ENCODE measurements at regions not wholly inside any gene's neighbourhood (a gene's known extent, or its start where the extent isn't known, plus 50 kb on each side); places are given as distances from the start of the nearest gene placed in this dataset.

GRCh38 chr12:85509857-85510256, 229.8 kb downstream of the ALX1 start:
- no peak overlapping the region for H3K4me3 ChIP-seq (ENCODE audit: insufficient read depth, low read depth, low read length)
- no peaks in the 10 kb centered on the region for H3K36me3 ChIP-seq (replicated peaks; ENCODE audit: control insufficient read depth, insufficient read depth, low read length)
- DNase-seq, result no peak
- H3K27me3 ChIP-seq (ENCODE audit: control insufficient read depth, insufficient read depth, low read length), result no peaks in the 10 kb centered on the region

GRCh38 chr12:85516039-85516438, 236.0 kb downstream of the ALX1 start:
- no peaks in the 10 kb centered on the region for H3K36me3 ChIP-seq (replicated peaks; ENCODE audit: control insufficient read depth, insufficient read depth, low read length)
- no peak overlapping the region for H3K4me3 ChIP-seq (ENCODE audit: insufficient read depth, low read depth, low read length)
- no peaks in the 10 kb centered on the region for H3K27me3 ChIP-seq (ENCODE audit: control insufficient read depth, insufficient read depth, low read length)
- no peak for DNase-seq

- H3K4me3 ChIP-seq (ENCODE audit: insufficient read depth, low read depth, low read length), result no peak overlapping the region
- no peaks in the 10 kb centered on the region for H3K27me3 ChIP-seq (ENCODE audit: control insufficient read depth, insufficient read depth, low read length)
- DNase-seq, result no peak
- H3K36me3 ChIP-seq (replicated peaks; ENCODE audit: control insufficient read depth, insufficient read depth, low read length), result no peaks in the 10 kb centered on the region
Measured at GRCh38 chr12:85516667-85517325, 236.8 kb downstream of the ALX1 start.

- H3K36me3 ChIP-seq (replicated peaks; ENCODE audit: control insufficient read depth, insufficient read depth, low read length), result no peaks in the 10 kb centered on the region
- H3K27me3 ChIP-seq (ENCODE audit: control insufficient read depth, insufficient read depth, low read length), result no peaks in the 10 kb centered on the region
- DNase-seq, result no peak
- no peak overlapping the region for H3K4me3 ChIP-seq (ENCODE audit: insufficient read depth, low read depth, low read length)
Measured at GRCh38 chr12:85519163-85519562, 239.1 kb downstream of the ALX1 start.

- Histone ChIP-seq H3K4me3 (ENCODE audit: insufficient read depth, low read depth, low read length) (no peak overlapping the region), H3K36me3 (replicated peaks; ENCODE audit: control insufficient read depth, insufficient read depth, low read length) (no peaks in the 10 kb centered on the region), H3K27me3 (ENCODE audit: control insufficient read depth, insufficient read depth, low read length) (no peaks in the 10 kb centered on the region)
- no peak for DNase-seq
Measured at GRCh38 chr12:85523197-85523596, 243.2 kb downstream of the ALX1 start.

- H3K36me3 ChIP-seq (replicated peaks; ENCODE audit: control insufficient read depth, insufficient read depth, low read length), result no peaks in the 10 kb centered on the region
- no peaks in the 10 kb centered on the region for H3K27me3 ChIP-seq (ENCODE audit: control insufficient read depth, insufficient read depth, low read length)
- no peak overlapping the region for H3K4me3 ChIP-seq (ENCODE audit: insufficient read depth, low read depth, low read length)
- DNase-seq, result no peak
Measured at GRCh38 chr12:85527192-85527591, 247.2 kb downstream of the ALX1 start.

- Histone ChIP-seq H3K27me3 (ENCODE audit: control insufficient read depth, insufficient read depth, low read length) (no peaks in the 10 kb centered on the region), H3K4me3 (ENCODE audit: insufficient read depth, low read depth, low read length) (no peak overlapping the region), H3K36me3 (replicated peaks; ENCODE audit: control insufficient read depth, insufficient read depth, low read length) (no peaks in the 10 kb centered on the region)
- no peak for DNase-seq
Measured at GRCh38 chr12:85529896-85530295, 249.9 kb downstream of the ALX1 start.

GRCh38 chr12:85530456-85530855, 250.4 kb downstream of the ALX1 start:
- no peaks in the 10 kb centered on the region for H3K27me3 ChIP-seq (ENCODE audit: control insufficient read depth, insufficient read depth, low read length)
- H3K36me3 ChIP-seq (replicated peaks; ENCODE audit: control insufficient read depth, insufficient read depth, low read length), result no peaks in the 10 kb centered on the region
- no peak for DNase-seq
- no peak overlapping the region for H3K4me3 ChIP-seq (ENCODE audit: insufficient read depth, low read depth, low read length)

GRCh38 chr12:85531341-85531740, 251.3 kb downstream of the ALX1 start:
- Histone ChIP-seq H3K4me3 (ENCODE audit: insufficient read depth, low read depth, low read length) (no peak overlapping the region), H3K36me3 (replicated peaks; ENCODE audit: control insufficient read depth, insufficient read depth, low read length) (no peaks in the 10 kb centered on the region), H3K27me3 (ENCODE audit: control insufficient read depth, insufficient read depth, low read length) (no peaks in the 10 kb centered on the region)
- no peak for DNase-seq

GRCh38 chr12:85549640-85550039, 269.6 kb downstream of the ALX1 start:
- Histone ChIP-seq H3K36me3 (replicated peaks; ENCODE audit: control insufficient read depth, insufficient read depth, low read length) (no peaks in the 10 kb centered on the region), H3K4me3 (ENCODE audit: insufficient read depth, low read depth, low read length) (no peak overlapping the region), H3K27me3 (ENCODE audit: control insufficient read depth, insufficient read depth, low read length) (no peaks in the 10 kb centered on the region)
- no peak for DNase-seq

GRCh38 chr12:85550924-85551323, 270.9 kb downstream of the ALX1 start:
- H3K36me3 ChIP-seq (replicated peaks; ENCODE audit: control insufficient read depth, insufficient read depth, low read length), result no peaks in the 10 kb centered on the region
- H3K27me3 ChIP-seq (ENCODE audit: control insufficient read depth, insufficient read depth, low read length), result no peaks in the 10 kb centered on the region
- DNase-seq, result no peak
- no peak overlapping the region for H3K4me3 ChIP-seq (ENCODE audit: insufficient read depth, low read depth, low read length)

- no peak overlapping the region for H3K4me3 ChIP-seq (ENCODE audit: insufficient read depth, low read depth, low read length)
- no peaks in the 10 kb centered on the region for H3K27me3 ChIP-seq (ENCODE audit: control insufficient read depth, insufficient read depth, low read length)
- H3K36me3 ChIP-seq (replicated peaks; ENCODE audit: control insufficient read depth, insufficient read depth, low read length), result no peaks in the 10 kb centered on the region
- no peak for DNase-seq
Measured at GRCh38 chr12:85552461-85552860, 272.4 kb downstream of the ALX1 start.

GRCh38 chr12:85557850-85558249, 277.8 kb downstream of the ALX1 start:
- no peak for DNase-seq
- Histone ChIP-seq H3K36me3 (replicated peaks; ENCODE audit: control insufficient read depth, insufficient read depth, low read length) (no peaks in the 10 kb centered on the region), H3K27me3 (ENCODE audit: control insufficient read depth, insufficient read depth, low read length) (no peaks in the 10 kb centered on the region), H3K4me3 (ENCODE audit: insufficient read depth, low read depth, low read length) (no peak overlapping the region)

- H3K4me3 ChIP-seq (ENCODE audit: insufficient read depth, low read depth, low read length), result no peak overlapping the region
- no peaks in the 10 kb centered on the region for H3K36me3 ChIP-seq (replicated peaks; ENCODE audit: control insufficient read depth, insufficient read depth, low read length)
- no peak for DNase-seq
- no peaks in the 10 kb centered on the region for H3K27me3 ChIP-seq (ENCODE audit: control insufficient read depth, insufficient read depth, low read length)
Measured at GRCh38 chr12:85558684-85559083, 277.5 kb downstream of the RASSF9 start.

- no peaks in the 10 kb centered on the region for H3K36me3 ChIP-seq (replicated peaks; ENCODE audit: control insufficient read depth, insufficient read depth, low read length)
- DNase-seq, result no peak
- no peaks in the 10 kb centered on the region for H3K27me3 ChIP-seq (ENCODE audit: control insufficient read depth, insufficient read depth, low read length)
- no peak overlapping the region for H3K4me3 ChIP-seq (ENCODE audit: insufficient read depth, low read depth, low read length)
Measured at GRCh38 chr12:85559127-85559526, 277.1 kb downstream of the RASSF9 start.

- no peak for DNase-seq
- H3K27me3 ChIP-seq (ENCODE audit: control insufficient read depth, insufficient read depth, low read length), result no peaks in the 10 kb centered on the region
- H3K36me3 ChIP-seq (replicated peaks; ENCODE audit: control insufficient read depth, insufficient read depth, low read length), result no peaks in the 10 kb centered on the region
- no peak overlapping the region for H3K4me3 ChIP-seq (ENCODE audit: insufficient read depth, low read depth, low read length)
Measured at GRCh38 chr12:85559536-85559935, 276.7 kb downstream of the RASSF9 start.

All from H7 (cell line).